Pulmonary artery endothelial cell (primary cell): ENCODE measurements at regions not wholly inside any gene's neighbourhood (a gene's known extent, or its start where the extent isn't known, plus 50 kb on each side); places are given as distances from the start of the nearest gene placed in this dataset.

Experiments used
- DNase-seq: peaks from one replicate; pipeline ENCODE4 v3.0.0-alpha.2; 2011; ENCODE audit warnings: low read depth, low spot score

DNA sequence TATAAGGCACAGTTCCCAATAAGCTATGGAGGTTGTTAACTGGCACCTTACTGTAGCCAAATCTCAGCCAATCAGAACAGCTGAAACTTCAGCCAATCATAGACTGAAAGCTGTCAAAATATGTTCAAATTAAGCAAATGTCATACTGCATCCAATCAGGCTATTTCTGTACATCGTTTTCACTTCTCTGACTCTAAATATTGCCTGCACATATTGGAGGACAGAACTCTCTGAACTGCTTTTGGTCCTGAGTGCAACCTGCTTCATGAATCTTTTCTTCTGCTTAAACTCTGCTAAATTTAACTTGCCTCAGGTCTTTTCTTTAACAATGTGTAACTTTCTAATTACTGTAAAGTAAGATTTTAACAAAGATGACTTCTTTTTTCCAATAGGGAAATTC lies 1198.9 kb upstream of the PCDH7 start:
- no peak for DNase-seq

DNA sequence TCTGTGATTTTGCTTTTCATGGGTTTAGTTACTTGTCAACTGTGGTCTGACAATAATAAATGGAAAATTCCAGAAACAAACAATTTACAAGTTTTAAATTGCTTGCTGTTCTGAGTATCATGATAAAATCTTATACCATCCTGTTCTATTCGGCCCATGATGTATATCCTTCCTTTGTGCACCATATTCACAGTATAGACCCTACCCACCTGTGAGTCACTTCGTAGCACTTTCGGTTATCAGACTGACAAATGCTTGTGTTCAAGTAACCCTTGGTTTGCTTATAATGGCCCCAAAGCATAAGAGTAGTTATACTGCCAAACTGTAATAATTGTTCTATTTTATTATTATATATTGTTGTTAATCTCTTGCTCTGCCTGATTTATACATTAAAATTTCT lies 1183.4 kb upstream of the PCDH7 start:
- no peak for DNase-seq

DNA sequence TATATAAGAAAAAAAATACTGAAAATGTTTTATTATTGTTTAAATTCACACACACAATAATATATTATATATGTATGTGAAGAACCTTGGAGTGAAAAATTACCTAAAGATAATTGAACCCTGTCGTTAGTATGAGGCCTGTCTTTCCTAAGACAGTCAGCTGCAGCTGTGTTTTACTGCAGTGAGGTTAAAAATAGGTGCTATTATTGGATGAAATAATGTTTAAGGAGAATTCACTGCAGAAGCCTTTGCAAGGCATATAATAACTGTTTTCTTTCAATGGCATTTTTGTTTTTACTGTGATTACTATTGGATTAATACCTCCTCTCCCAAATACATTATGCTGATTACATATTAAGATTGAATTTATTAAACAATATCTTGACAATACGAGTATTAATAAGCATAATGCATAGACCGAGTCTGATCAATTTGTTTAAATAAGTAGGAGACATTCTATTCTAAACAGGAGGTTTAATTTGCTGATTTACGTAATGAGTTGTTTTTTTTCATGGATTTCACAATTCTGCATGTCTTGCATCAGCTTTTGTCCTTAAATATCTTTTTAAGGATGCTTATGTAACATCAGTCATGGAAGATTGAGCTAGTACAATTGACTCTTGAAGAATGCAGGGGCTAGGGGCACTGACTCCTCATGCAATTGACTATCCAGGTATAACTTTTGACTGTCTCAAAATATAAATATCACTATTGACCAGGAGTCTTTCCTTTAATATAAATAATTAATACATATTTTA lies 1181.1 kb upstream of the PCDH7 start:
- DNase-seq: no peak

DNA sequence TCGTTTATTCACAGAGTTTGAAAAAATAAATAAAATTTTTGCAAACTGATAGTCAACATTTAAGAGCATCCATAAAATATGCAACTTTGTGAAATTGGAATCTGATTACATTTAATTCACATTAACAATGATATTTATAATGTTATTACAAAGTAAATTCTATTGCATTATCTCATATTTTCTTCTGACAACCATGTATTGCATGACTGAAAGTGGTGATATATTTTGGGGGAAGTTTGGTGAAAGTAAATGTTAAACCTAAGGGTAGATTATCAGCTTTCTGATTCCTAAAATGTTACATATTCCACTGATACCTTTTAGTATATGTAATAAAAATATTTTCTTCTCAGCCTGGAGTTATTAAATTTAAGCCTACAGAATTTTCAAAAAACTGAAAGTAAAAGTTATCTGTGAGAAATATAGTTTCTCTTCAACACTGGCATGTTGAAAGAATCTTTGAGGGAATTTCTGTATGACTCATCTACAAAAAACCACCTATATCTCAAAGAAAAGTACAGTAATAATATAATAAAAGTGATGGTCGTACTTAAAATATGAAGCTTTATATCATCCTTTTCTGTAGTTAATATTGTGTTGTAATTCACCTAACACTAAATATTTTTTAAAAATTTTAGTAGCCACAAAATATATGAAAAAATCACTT lies 1179.6 kb upstream of the PCDH7 start:
- DNase-seq: no peak

DNA sequence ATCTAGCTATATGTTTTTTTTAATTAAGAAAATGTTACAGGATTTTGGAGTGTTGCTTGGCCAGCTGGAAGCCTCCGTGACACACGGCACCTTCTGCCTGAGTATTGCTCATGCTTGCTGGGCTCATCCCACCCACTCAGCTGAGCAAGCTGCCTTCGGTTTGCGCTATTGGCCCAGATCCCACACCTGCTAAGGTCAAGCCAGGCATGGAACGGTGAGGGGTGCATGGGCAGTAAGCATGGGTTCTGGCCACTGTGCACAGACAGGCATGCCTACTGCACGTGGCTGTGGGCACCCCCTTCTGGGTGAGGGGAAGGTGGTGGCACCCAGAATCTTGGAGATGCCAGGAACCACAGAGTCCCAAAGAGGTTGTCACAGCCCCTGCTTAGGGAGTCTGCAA lies 1178.4 kb upstream of the PCDH7 start:
- no peak for DNase-seq

DNA sequence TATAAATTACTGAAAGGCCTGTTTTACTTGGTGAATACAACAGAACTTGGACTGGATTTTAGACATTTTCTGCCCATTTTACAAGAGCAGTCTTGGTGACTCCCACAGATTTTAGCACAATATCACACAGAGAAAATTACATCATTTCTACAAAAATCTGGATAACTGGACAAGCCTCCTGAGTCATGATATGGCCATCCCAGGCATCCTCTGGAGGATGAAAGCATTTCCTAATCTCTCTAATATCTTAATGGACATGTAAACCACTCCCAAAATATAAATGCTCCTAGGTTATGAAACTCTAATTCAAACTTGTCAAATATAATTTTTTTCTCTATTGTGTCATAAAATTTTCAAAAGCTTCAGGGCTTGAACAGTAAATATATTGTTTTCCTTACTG lies 1170.8 kb upstream of the PCDH7 start:
- DNase-seq: no peak

DNA sequence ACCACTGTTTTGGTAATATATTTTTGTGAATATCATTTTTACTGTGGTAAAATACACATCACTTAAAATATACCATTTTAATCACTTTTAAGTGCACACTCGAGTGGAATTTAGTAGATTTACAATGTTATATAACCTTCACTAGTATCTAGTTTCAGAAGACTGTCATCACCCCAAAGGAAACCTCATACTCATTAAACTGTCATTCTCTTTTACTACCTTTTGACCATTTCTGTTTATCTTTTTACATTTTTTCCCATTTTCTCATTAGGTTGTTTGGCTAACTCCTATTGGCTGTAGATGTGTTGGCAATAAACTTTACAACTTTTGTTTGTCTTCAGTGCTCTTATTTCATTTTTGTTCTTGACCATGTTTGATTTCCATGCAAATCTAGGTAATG lies 1168.3 kb upstream of the PCDH7 start:
- DNase-seq: no peak

DNA sequence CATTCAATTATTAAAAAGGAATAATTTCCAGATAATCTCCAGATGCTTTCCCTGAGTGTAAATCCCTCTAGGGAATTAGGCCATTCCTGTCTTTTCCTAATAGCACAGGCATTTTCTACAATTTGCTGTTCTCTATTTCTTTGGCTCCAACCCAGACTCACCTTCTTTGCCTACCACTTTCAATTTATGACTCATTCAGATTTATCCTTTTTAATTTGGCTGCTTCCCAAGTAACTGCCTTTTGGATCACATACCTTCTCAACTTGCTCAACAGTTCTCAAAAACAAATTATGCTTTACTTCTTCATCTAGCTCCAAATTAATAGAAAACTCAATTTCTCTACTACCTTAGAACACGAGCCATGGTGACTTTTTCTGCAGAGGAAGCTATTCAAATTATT lies 1166.3 kb upstream of the PCDH7 start:
- no peak for DNase-seq

DNA sequence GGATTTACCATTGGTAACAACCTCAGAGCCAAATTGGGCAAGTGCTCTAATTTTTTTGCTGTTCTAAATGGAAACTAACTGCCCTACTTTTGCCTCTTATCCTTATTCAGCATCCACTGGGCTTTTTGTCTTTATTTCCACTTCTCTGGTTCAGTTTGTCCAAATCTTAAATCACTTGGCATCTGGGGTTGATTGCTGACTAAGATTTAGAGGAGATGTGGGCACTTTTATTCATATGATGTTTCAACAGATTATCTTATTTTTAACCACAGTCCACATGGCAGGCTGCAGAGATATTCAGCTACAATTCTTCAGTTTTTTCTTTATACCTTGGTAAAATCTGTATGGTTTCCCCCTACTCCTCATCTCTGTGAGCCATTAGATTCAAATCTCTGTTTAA lies 1161.4 kb upstream of the PCDH7 start:
- DNase-seq: no peak

DNA sequence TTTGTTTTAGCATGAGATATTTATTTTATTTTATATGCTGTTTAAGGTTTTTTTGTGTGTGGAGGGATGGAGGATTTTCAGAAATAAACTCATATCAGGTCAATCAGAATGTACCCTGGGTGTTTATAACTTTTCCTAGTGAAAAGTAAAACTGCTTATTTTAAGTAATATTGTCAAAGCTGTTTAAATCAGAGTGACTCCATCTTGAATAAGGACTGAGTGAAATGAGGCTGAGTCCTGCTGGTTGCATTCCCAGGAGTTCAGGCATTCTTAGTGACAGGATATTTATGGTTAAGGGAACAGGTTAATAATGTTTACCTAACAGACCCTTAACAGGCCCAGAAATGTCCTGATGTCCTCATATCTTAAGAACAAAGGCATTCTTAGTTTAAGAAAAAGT lies 1160.9 kb upstream of the PCDH7 start:
- DNase-seq: no peak

DNA sequence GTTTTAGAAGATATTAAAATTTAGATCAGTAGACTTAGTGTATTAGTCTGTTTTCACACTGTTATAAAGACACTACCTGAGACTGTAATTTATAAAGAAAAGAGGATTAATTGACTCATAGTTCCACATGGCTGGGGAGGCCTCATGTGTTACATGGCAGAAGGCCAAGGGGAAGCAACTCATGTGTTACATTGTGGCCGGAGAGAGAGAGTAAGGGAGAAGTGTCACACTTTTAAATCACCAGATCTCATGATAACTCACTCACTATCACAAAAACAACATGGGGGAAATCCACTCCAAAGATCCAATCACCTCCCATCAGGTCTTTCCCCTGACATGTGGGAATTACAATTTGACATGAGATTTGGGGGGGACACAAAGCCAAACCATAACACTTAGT lies 1159.7 kb upstream of the PCDH7 start:
- DNase-seq: no peak

DNA sequence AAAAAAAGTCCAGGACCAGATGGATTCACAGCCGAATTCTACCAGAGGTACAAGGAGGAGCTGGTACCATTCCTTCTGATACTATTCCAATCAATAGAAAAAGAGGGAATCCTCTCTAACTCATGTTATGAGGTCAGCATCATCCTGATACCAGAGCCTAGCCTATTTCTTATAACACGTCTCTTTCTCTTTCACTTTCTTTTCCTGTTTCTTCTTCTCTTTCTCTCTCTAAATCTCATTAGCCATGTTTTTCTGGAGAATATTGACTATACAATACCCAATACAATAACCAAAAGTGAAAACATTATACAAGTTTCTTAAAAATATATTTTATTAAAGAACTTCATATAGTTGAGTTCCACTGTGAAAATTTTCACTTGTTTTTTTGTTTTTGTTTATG lies 1154.9 kb upstream of the PCDH7 start:
- no peak for DNase-seq

DNA sequence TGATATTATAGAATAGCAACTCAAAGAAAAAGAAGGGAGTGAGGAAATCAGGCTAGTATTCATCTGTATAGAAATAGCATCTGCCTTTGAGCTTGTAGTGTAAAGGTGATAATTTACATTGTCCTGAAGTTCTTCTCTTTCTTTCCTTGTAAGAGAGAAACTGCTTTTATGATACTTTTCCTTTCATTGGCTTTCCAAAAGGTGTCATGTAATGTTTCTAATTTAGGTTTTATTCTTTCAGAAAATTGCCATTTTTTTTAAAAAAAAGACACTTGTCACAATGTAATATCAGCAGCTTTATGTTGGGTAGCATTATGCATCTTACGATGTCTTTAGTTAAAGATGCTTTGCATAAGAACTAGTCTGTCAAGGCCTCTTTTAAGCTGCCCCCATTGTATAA lies 1153.8 kb upstream of the PCDH7 start:
- DNase-seq: no peak

DNA sequence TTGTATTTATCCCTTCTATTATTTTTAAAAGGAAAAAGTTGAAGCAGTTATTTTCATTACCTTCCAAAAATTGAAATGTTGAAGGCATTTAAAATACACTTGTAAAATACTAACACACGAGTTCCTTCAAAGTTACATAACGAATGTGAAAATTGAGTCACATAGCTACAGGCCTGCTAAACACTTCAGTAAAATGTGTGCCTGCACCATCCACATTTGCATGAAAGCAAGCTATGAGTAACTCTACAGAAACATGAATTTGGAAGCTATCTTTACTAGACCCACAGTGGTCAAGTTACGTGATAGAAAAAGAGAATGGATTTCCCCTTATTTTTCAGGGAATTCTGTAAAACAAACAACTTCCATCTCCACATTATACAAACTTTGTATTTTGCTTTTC lies 1148.8 kb upstream of the PCDH7 start:
- no peak for DNase-seq

DNA sequence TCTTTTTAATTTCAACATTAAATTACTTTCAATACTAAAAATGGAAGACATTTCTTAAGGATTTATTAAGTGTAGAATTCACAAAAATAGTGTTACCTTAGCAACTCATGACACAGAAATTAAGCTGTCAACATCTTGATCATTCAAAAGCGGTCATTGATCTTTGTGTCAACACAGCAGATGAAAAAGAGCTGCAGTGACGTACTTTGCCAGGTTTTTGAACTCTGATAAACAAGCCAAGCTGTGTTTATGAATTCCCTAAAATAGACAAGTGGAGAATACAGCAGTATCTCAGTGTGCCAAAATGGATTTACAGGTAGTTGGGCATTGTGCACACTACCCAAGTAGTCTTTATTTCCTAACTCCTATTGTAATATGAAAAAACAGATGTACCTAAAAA lies 1141.8 kb upstream of the PCDH7 start:
- no peak for DNase-seq

DNA sequence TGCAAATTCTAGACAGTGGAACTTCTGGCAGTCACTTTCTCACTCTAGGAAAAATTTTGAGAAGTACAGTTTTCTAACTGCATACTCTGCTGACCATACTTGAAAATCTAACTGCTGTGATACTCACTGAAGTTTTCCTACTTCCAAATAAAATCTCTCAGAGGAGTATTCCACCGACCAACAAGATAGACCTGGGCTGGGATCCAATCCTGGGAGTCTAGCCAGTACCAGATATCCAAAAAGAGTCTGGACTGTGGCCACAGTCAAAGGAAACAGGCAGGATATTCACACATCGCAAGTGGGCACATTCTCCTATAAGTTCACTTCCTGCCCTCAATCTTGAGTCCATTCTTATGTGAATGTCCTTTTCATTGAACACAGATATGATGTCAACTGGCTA lies 1138.7 kb upstream of the PCDH7 start:
- no peak for DNase-seq

DNA sequence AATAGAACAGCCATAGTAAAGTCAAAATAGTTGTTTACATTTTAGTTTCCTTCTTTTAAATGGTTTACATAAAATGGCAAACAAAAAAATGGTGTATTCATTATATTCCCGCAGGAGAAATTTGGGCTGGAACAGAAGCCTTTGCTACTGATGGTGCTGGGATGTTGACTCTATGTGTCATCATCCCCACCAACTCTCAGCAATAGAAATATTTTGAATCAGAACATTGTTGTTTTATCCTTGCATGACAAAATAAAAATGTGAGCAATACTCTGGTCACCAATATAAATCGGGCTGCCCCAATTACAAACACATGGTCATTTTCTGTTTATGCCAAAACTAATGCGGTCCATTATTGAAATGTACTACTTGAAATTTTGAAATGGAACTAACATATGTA lies 1131.6 kb upstream of the PCDH7 start:
- no peak for DNase-seq

DNA sequence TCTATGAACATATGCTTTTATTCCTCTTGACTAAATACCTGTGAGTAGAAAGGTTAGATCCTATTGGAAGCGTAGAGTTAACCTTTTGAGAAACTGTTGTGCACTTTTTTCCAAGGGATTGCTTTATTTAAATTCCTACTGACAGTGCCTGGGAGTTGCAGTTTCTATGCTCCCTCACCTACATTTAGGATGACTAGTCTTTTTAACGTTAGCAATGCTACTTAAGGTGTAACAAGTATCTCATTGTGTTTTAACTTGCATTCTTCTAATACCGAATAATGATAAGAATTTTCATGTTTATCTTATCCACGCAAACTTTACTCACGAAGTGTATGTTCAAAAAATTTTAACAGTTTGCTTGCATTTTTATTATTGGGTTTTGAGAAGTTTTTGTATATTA lies 1123.9 kb upstream of the PCDH7 start:
- no peak for DNase-seq

DNA sequence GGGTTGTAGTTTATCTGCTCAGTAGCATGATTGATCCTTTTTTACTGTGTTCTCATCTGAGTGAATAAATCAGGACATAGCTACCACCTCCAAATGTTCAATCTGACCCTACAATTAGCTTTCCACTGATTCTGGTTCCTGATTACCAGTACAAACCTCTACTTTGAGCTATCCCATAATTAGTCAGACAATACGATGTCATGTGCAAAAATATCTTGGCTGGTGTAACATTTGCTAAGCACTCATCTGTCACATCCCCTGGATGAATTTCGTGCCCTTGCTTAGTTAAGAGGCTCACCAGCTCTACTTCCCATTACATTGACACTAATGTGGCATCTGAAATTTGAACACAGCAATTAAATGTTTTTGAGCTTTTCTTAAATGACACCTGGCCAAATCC lies 1101.0 kb upstream of the PCDH7 start:
- DNase-seq: no peak

DNA sequence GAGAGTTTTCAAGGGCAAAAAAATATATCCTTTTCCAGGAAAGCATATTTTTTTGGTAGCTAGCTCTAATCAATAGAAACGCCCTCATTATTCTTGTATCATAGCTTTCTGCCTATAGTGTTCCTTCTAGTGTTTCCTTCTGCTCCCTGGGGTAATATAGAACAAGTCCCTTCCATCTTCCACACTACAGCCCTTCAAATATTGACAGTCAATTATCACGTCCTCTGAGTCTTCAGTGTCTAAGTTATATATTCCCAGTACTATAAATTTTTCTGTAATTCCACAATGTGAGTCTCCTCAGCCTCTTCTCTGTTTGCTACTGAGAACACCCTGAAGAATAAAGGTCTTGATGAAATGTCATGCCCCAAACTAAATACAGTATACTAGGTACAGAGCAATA lies 1088.0 kb upstream of the PCDH7 start:
- DNase-seq: no peak

DNA sequence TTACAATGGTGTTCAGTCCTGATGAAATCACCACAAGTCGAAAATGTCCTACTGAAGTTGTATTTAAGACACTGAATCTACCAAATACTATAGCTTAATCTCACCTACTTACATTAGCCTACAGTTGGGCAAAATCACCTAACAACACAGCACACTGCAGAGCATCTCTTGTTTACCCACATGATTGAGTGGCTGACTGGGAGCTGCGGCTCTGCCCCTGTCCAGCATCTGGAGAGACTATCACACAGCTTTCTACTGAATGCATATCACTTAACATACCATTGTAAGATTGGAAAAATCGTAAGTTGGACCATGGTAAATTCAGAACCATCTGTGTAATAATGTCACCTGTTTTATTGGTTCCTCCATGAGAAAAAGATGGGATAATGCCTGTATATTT lies 1083.2 kb upstream of the PCDH7 start:
- DNase-seq: no peak

DNA sequence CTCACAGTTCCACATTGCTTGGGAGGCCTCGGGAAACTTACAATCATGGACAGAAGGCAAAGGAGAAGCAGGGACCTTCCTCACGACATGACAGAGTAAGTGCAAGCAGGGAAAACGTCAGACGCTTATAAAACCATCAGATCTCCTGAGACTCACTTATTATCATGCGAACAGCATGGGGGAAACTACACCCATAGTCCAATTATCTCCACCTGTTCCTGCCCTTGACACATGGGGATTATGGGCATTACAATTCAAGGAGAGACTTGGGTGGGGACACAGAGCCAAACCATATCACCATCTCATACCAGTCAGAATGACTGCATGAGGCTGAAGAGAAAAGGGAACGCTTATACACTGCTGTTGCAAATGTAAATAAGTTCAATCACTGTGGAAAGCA lies 1066.9 kb upstream of the PCDH7 start:
- DNase-seq: no peak

DNA sequence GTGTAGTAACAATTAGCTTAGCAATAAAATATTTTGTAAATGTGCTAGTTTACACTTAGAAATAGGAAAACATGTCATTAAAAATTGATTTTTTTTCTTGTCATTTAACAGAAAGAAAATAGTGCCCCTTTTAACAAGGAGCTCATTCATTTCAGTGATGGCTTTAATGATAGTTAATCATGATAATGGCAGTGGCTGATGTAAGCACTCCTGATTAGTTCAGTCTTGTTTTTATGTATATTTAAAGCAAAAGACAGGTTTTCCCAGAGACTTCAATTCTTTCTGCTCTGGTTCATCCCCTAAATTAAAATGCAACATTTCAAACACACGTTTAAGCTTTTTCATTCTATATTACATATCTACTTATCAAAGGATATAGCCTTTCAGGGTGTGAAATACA lies 1039.5 kb upstream of the PCDH7 start:
- DNase-seq: no peak

DNA sequence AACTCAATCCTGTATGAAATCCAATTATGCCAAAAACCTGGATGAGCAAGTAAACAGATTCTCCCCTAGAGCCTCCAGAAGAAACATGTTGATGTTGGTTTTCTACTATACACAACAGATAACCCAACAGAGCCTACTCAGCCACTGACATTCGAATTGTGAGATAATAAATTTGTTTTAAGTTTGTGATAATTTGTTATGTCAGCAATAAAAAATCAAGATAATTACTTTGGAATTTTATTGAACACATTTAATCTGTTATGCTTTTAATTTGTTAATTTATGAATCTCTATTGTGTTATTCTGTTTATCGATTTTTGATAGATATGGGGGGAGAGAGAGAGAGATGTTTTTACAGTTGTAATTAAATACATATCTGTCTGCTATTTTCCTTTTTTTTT lies 1016.1 kb upstream of the PCDH7 start:
- no peak for DNase-seq
